Lung (tissue), 11 donors: ENCODE measurements at regions not wholly inside any gene's neighbourhood (a gene's known extent, or its start where the extent isn't known, plus 50 kb on each side); places are given as distances from the start of the nearest gene placed in this dataset.
A peak's percentile ranks its signal among the peaks of the same experiment; 100 is the strongest.

Experiments used
- ATAC-seq: fragments of 200-7000 bp; cut with Tn5 transposase; one replicate; pipeline ENCODE4 v1.9.1; 2020; ENCODE audit warnings: moderate number of reproducible peaks; ENCODE audit not compliant: insufficient read depth, low FRiP score
- DNase-seq, 3 donors: peaks; one replicate each; pipeline ENCODE4 v3.0.0-alpha.2; 2013 to 2017
- H3K27ac ChIP-seq, 2 donors: one replicate each; pipeline ENCODE4 v1.5.1; 2013; ENCODE audit warnings: mild to moderate bottlenecking in 2 of 2, moderate library complexity in 2 of 2, control low read depth in 1 of 2, inconsistent platforms in 1 of 2, low read depth in 1 of 2, low read length in 1 of 2
- H3K27me3 ChIP-seq, 3 donors: one replicate each; pipeline ENCODE4 v1.5.1; 2013; ENCODE audit warnings: low read length in 2 of 3; ENCODE audit not compliant: control insufficient read depth in 3 of 3, insufficient read depth in 3 of 3
- H3K36me3 ChIP-seq, 4 donors: one replicate each; pipeline ENCODE4 v1.5.1; 2013; ENCODE audit warnings: low read length in 4 of 4, mild to moderate bottlenecking in 1 of 4, moderate library complexity in 1 of 4; ENCODE audit not compliant: control insufficient read depth in 4 of 4, insufficient read depth in 4 of 4
- H3K4me1 ChIP-seq, 5 donors: one replicate each; pipeline ENCODE4 v1.5.1; 2013; ENCODE audit warnings: low read length in 5 of 5, mild to moderate bottlenecking in 2 of 5, moderate library complexity in 1 of 5; ENCODE audit not compliant: control insufficient read depth in 5 of 5, insufficient read depth in 5 of 5
- H3K4me3 ChIP-seq: one replicate; pipeline ENCODE4 v1.5.1; 2013; ENCODE audit warnings: mild to moderate bottlenecking, control low read depth, moderate library complexity
- H3K9ac ChIP-seq, 2 donors: one replicate each; pipeline ENCODE4 v1.5.1; 2013; ENCODE audit warnings: low read length in 2 of 2, control low read depth in 1 of 2; ENCODE audit not compliant: insufficient read depth in 1 of 2
- H3K9me3 ChIP-seq, 4 donors: one replicate each; pipeline ENCODE4 v1.5.1; 2013; ENCODE audit warnings: low read length in 3 of 4, mild to moderate bottlenecking in 1 of 4, moderate library complexity in 1 of 4; ENCODE audit not compliant: control insufficient read depth in 4 of 4, insufficient read depth in 3 of 4
- WGBS, 2 donors: extraction: QIAGEN DNeasy Blood & Tissue Kit; methylation state at CpG; one replicate each; pipeline ENCODE4 v1.1.7; 2013; 5-methylcytosine and 5-hydroxymethylcytosine counted together
- TF ChIP-seq, protein P1 (sequence below): IDR thresholded peaks from 2 replicates; pipeline ENCODE4 v1.5.1; 2012; ENCODE audit warnings: mild to moderate bottlenecking; ENCODE audit errors: control extremely low read depth, extremely low read depth
- donor health status: control.
- donor health status: control.
- donor health status: Bipolar disorder and iron deficiency.
- donor health status: healthy.
- donor health status: DM: yes; HTN: yes; CAD: no.

DNA sequence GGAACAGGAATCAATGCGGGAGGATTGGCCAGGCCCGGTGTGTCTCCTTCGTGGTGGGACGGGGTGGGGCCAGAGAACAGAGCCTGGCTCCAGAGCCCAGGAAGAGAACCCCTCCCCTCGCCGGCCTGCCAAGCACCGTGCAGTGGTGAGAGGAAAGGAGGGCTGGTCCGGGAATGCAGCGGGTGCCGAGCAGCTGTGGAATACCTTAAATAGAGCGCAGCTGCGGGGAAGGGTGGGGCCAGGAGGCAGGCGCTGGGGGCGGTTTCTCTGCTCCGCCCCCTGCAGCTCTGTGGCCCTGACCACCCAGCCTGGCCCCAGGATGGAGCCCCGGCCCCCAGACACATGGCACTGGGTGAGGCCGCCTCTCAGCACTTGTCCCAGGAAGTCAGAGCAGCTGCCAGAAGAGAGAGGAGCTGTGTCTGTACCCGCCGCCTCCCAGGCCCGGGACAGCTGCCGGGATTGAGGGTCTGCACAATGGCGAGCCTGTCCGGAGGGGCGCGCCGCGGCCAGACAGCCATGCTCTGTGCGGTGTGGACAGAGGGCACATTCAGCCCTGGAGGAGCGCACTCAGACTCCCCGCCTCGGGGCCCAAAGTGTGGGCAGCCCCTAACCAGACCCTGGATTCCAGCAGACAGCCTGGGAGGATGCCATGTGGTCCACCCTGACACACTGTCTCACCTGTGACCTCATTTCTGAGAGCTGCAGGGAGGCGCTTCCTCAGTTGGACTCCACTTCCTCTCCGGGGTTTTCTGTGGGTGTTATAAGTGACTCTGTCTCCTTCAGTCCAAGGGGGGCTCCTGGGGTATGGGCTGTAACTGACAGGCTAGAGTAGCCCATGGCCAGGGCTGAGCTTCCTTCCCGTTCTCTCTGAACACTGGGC, 268.8 kb downstream of the SEC14L1 start:
- Histone ChIP-seq H3K36me3 (peaks cover 0 to 7% (median 4%) of the 10 kb centered on the region in 4 donors), H3K4me1 (peaks cover under 1 to 31% (median 14%) of the 10 kb centered on the region in 5 donors), H3K27me3 (no peaks in the 10 kb centered on the region), H3K9me3 (no peaks in the 10 kb centered on the region), H3K4me3 (no peak overlapping the region), H3K27ac (peak overlapping the region; percentile 36 to 82), H3K9ac (no peak overlapping the region)
- WGBS, 2 donors, result 60 to 80% methylated on average over 33 to 34 of the region's 34 CpGs
- TF ChIP-seq, protein P1, sequence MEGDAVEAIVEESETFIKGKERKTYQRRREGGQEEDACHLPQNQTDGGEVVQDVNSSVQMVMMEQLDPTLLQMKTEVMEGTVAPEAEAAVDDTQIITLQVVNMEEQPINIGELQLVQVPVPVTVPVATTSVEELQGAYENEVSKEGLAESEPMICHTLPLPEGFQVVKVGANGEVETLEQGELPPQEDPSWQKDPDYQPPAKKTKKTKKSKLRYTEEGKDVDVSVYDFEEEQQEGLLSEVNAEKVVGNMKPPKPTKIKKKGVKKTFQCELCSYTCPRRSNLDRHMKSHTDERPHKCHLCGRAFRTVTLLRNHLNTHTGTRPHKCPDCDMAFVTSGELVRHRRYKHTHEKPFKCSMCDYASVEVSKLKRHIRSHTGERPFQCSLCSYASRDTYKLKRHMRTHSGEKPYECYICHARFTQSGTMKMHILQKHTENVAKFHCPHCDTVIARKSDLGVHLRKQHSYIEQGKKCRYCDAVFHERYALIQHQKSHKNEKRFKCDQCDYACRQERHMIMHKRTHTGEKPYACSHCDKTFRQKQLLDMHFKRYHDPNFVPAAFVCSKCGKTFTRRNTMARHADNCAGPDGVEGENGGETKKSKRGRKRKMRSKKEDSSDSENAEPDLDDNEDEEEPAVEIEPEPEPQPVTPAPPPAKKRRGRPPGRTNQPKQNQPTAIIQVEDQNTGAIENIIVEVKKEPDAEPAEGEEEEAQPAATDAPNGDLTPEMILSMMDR, result no peak
- ATAC-seq (no peak), DNase-seq (peak in 1 of 3 donors; percentile 61)

DNA sequence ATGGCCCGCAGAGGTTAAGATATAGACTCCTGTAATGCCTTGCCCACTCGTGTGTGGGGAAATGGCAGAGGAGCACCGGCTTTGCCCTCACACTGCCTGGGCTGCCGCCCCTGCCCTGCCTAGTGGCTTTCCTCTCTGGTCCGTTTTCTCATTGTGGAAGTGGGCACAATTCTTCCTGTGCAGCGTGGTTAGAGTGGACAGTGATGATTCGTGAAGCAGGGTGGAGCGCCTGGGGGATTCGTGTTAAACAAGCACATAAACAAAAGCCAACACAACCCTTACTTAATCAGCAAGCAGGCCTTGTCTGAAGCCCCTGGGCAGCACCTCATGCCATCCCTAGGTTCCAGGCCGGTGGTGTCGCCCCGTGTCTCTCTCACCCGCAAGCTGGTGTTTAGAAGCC, 269.7 kb downstream of the SEC14L1 start:
- Histone ChIP-seq H3K27ac (peak overlapping the region in 1 of 2 donors; percentile 41), H3K36me3 (peaks cover 0 to 7% (median 4%) of the 10 kb centered on the region in 4 donors), H3K9me3 (no peaks in the 10 kb centered on the region), H3K4me3 (no peak overlapping the region), H3K9ac (no peak overlapping the region), H3K4me1 (peaks cover 0 to 23% (median 14%) of the 10 kb centered on the region in 5 donors), H3K27me3 (no peaks in the 10 kb centered on the region)
- DNase-seq (no peak), ATAC-seq (no peak)
- 75 to 85% methylated on average over 13 of the region's 13 CpGs for WGBS, 2 donors
- TF ChIP-seq, protein P1, result no peak

DNA sequence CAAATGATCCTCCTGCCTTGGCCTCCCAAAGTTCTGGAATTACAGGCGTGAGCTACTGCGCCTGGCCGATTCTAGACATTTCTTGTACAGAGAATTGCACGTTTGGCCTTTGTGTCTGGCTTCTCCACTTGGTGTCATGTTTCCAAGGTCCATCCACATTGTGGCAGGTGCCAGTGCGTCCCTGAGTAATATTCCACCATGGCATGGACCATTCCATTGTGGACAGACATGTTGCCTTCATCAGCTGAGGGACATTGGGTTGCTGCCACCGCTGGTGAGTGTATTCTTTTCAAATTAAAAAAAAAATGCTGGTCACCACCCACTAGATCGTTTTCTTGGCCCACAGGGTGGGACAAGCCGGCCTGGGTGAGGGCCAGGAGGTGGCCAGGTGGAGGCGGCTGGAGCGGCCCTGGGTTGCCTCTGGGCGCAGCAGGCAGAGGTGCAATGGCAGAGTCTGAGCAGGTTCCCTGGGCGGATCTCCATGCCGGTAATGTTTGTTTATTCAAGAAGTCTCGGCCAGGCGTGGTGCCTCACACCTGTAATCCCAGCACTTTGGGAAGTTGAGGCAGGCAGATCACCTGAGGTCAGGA, 274.1 kb downstream of the SEC14L1 start:
- no peaks in the 10 kb centered on the region for H3K9me3 ChIP-seq
- ATAC-seq (no peak), DNase-seq (no peak)
- TF ChIP-seq, protein P1, result no peak
- no peak overlapping the region for H3K4me3 ChIP-seq
- no peaks in the 10 kb centered on the region for H3K27me3 ChIP-seq
- H3K27ac ChIP-seq, result no peak overlapping the region
- H3K4me1 ChIP-seq, result peaks cover 0 to 25% (median 4%) of the 10 kb centered on the region in 5 donors
- 87 to 94% methylated on average over 15 of the region's 15 CpGs for WGBS, 2 donors
- H3K36me3 ChIP-seq, result peaks cover 0 to 9% (median 6%) of the 10 kb centered on the region in 4 donors
- H3K9ac ChIP-seq, result no peak overlapping the region
